Calu3 (cell line): ENCODE measurements at regions not wholly inside any gene's neighbourhood (a gene's known extent, or its start where the extent isn't known, plus 50 kb on each side); places are given as distances from the start of the nearest gene placed in this dataset.

Experiments used
- BruUV-seq: library from RNA; stranded (reverse); fragments of 400-500 nt; replicated peaks from 2 replicates; lab custom pipeline; 2021; lab: Mats Ljungman, UMichigan
- CTCF ChIA-PET: fragments of 300-600 bp; sonication (Branson Sonifier 250); formaldehyde crosslinking; loops from one replicate; lab custom pipeline; 2022; ENCODE audit warnings: antibody characterized with exemption; lab: Charles Lee
- DNase-seq: peaks from one replicate; pipeline ENCODE4 v3.0.0; 2022
- H3K27ac Mint-ChIP-seq: one replicate; pipeline ENCODE4 v1.8.0; 2022; ENCODE audit warnings: mixed read lengths; ENCODE audit not compliant: unreplicated experiment
- H3K27me3 Mint-ChIP-seq: one replicate; pipeline ENCODE4 v1.8.0; 2022; ENCODE audit warnings: mixed read lengths; ENCODE audit not compliant: unreplicated experiment
- H3K36me3 Mint-ChIP-seq: one replicate; pipeline ENCODE4 v1.8.0; 2022; ENCODE audit warnings: mild to moderate bottlenecking, moderate library complexity, mixed read lengths; ENCODE audit not compliant: insufficient read depth, unreplicated experiment
- H3K4me1 Mint-ChIP-seq: one replicate; pipeline ENCODE4 v1.8.0; 2022; ENCODE audit warnings: mild to moderate bottlenecking, low read depth, mixed read lengths; ENCODE audit not compliant: unreplicated experiment
- H3K4me3 Mint-ChIP-seq: one replicate; pipeline ENCODE4 v1.8.0; 2022; ENCODE audit warnings: mild to moderate bottlenecking, low read depth, moderate library complexity, mixed read lengths; ENCODE audit not compliant: unreplicated experiment
- H3K9me3 Mint-ChIP-seq: one replicate; pipeline ENCODE4 v1.8.0; 2022; ENCODE audit warnings: low read depth, mixed read lengths; ENCODE audit not compliant: unreplicated experiment
- intact Hi-C: fragments of 100-400 bp; cut with micrococcal nuclease; formaldehyde crosslinking; loops from one replicate; pipeline ENCODE4 v1.10.0; 2022; ENCODE audit not compliant: unreplicated experiment
- TF ChIP-seq, protein P1 (sequence below): fragments of 200-600 bp; IDR thresholded peaks from one replicate; pipeline ENCODE4 v1.8.0; 2022; ENCODE audit warnings: antibody characterized with exemption; ENCODE audit not compliant: unreplicated experiment

DNA sequence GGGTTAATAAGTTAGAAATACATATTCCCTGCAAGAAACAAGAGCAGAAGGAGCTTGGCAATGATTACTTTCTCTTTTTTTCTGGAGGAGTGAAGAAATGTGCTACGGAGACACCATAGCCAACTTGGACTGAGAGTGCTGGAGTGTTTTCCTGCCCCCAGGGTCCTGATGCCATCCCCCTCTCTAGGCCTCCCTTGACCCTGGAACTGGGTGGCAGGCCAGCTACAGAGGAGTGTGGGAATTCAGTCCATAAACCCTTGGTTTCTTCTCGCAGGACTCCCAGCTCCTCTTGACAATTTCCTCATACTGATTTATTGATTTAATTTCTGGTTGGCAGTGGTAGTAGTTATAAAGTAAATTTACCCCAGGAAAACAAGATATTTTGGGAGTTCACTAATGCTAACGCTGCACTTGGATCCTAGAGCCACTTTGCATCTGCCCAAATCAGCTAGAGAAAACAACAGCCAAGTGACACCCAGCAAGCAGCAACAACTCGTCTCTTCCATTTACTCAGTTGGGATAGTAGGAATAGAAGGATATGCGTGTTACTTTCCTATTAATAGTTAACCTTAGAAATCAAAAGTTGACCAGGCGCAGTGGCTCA lies 76.4 kb upstream of the CELF2 start:
- intact Hi-C loops: no loop called here
- no peaks in the 10 kb centered on the region for H3K27me3 Mint-ChIP-seq
- no peak for DNase-seq
- H3K4me3 Mint-ChIP-seq: no peak overlapping the region
- H3K27ac Mint-ChIP-seq: no peak overlapping the region
- no peaks in the 10 kb centered on the region for H3K4me1 Mint-ChIP-seq
- TF ChIP-seq, protein P1, sequence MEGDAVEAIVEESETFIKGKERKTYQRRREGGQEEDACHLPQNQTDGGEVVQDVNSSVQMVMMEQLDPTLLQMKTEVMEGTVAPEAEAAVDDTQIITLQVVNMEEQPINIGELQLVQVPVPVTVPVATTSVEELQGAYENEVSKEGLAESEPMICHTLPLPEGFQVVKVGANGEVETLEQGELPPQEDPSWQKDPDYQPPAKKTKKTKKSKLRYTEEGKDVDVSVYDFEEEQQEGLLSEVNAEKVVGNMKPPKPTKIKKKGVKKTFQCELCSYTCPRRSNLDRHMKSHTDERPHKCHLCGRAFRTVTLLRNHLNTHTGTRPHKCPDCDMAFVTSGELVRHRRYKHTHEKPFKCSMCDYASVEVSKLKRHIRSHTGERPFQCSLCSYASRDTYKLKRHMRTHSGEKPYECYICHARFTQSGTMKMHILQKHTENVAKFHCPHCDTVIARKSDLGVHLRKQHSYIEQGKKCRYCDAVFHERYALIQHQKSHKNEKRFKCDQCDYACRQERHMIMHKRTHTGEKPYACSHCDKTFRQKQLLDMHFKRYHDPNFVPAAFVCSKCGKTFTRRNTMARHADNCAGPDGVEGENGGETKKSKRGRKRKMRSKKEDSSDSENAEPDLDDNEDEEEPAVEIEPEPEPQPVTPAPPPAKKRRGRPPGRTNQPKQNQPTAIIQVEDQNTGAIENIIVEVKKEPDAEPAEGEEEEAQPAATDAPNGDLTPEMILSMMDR: no peak
- H3K9me3 Mint-ChIP-seq: peaks cover 9% of the 10 kb centered on the region
- CTCF ChIA-PET: no interaction called here
- BruUV-seq: no TSS peak
- no peaks in the 10 kb centered on the region for H3K36me3 Mint-ChIP-seq

DNA sequence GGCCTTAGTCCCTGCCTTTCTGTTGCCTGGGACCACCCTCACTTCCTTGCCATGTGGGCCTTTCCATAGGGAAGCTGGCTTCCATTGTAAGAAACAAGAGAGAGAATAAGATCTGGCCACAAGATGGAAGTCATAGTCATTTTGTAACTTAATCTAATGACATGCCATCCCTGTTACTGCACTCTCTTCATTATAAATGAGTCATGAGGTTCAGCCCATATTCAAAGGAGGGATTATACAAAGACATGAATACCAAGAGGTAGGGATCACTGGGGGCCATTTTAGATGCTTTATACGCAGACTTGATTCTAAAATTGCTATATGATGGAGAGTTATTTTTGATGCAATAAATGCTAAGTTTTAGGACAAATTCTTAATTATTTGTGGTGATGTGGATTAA lies 75.2 kb upstream of the CELF2 start:
- BruUV-seq: no TSS peak
- Mint-ChIP-seq H3K27ac (no peak overlapping the region), H3K4me3 (no peak overlapping the region), H3K4me1 (no peaks in the 10 kb centered on the region), H3K36me3 (no peaks in the 10 kb centered on the region), H3K27me3 (no peaks in the 10 kb centered on the region), H3K9me3 (peaks cover 9% of the 10 kb centered on the region)
- TF ChIP-seq, protein P1: no peak
- intact Hi-C loops: no loop called here
- CTCF ChIA-PET: no interaction called here
- DNase-seq: no peak

- no peaks in the 10 kb centered on the region for H3K4me1 Mint-ChIP-seq
- peaks cover 6% of the 10 kb centered on the region for H3K9me3 Mint-ChIP-seq
Observed at GRCh38 chr10:10946081-10946480, 71.6 kb upstream of the CELF2 start.

GRCh38 chr10:10946801-10947200 lies 70.9 kb upstream of the CELF2 start:
- no peak overlapping the region for H3K27ac Mint-ChIP-seq
- peaks cover 21% of the 10 kb centered on the region for H3K27me3 Mint-ChIP-seq
- H3K36me3 Mint-ChIP-seq: no peaks in the 10 kb centered on the region
- CTCF ChIA-PET: no interaction called here
- no peak overlapping the region for H3K4me3 Mint-ChIP-seq
- no peak for DNase-seq
- H3K9me3 Mint-ChIP-seq: peaks cover 6% of the 10 kb centered on the region
- BruUV-seq: no TSS peak
- no peaks in the 10 kb centered on the region for H3K4me1 Mint-ChIP-seq
- intact Hi-C loops: no loop called here
- TF ChIP-seq, protein P1: no peak

More at GRCh38 chr10:10946081-10946480, 71.6 kb upstream of the CELF2 start:
- TF ChIP-seq, protein P1: no peak
- Mint-ChIP-seq H3K27ac (no peak overlapping the region), H3K36me3 (no peaks in the 10 kb centered on the region), H3K27me3 (peaks cover 21% of the 10 kb centered on the region), H3K4me3 (no peak overlapping the region)
- CTCF ChIA-PET: no interaction called here
- BruUV-seq: no TSS peak
- DNase-seq: no peak
- intact Hi-C loops: no loop called here
